C4-2B (cell line): ENCODE measurements at regions not wholly inside any gene's neighbourhood (a gene's known extent, or its start where the extent isn't known, plus 50 kb on each side); places are given as distances from the start of the nearest gene placed in this dataset.

Source experiments
- CTCF ChIP-seq: fragments of 450-650 bp; conservative IDR thresholded peaks from 2 replicates; pipeline ENCODE4 v1.5.1; 2017; ENCODE audit warnings: mild to moderate bottlenecking
- ZFX ChIP-seq: fragments of 450-650 bp; IDR thresholded peaks from 2 replicates; pipeline ENCODE4 v1.6.1; 2017

- no peak for TF ChIP-seq CTCF
- TF ChIP-seq ZFX, result no peak
These were observed 105.3 kb upstream of the TAB2 start for GRCh38 chr6:149212206-149212605.
